ENCODE measurements at regions not wholly inside any gene's neighbourhood (a gene's known extent, or its start where the extent isn't known, plus 50 kb on each side); places are given as distances from the start of the nearest gene placed in this dataset.

- no peaks in the 10 kb centered on the region for H3K4me1 ChIP-seq
- intact Hi-C loops (cut with DNase I): no loop called here
- no peak overlapping the region for H3K4me3 ChIP-seq
- H3K27ac ChIP-seq: no peak overlapping the region
- DNase-seq (no peak), ATAC-seq (no peak)
- H3K36me3 ChIP-seq: no peaks in the 10 kb centered on the region
- no peaks in the 10 kb centered on the region for H3K9me3 ChIP-seq
- TF ChIP-seq POLR2A (IDR thresholded peaks at IDR 0.05) (no peak), CTCF (IDR thresholded peaks at IDR 0.05) (no peak)
- no peaks in the 10 kb centered on the region for H3K27me3 ChIP-seq
Measured at GRCh38 chr5:62066761-62067277, 239.2 kb upstream of the KIF2A start.

- no peaks in the 10 kb centered on the region for H3K4me1 ChIP-seq
- H3K36me3 ChIP-seq: no peaks in the 10 kb centered on the region
- intact Hi-C loops (cut with DNase I): no loop called here
- DNase-seq (no peak), ATAC-seq (no peak)
- 35% methylated on average over 3 of the region's 3 CpGs for WGBS (ENCODE audit: insufficient coverage, low coverage, low lambda C conversion rate, missing lambda C conversion rate)
- TF ChIP-seq POLR2A (IDR thresholded peaks at IDR 0.05) (no peak), CTCF (IDR thresholded peaks at IDR 0.05) (no peak)
- H3K27ac ChIP-seq: no peak overlapping the region
- no peaks in the 10 kb centered on the region for H3K9me3 ChIP-seq
- no peak overlapping the region for H3K4me3 ChIP-seq
- no peaks in the 10 kb centered on the region for H3K27me3 ChIP-seq
Measured at GRCh38 chr5:62068554-62068953, 237.5 kb upstream of the KIF2A start.

- Histone ChIP-seq H3K27ac (no peak overlapping the region), H3K4me3 (no peak overlapping the region), H3K27me3 (no peaks in the 10 kb centered on the region), H3K36me3 (no peaks in the 10 kb centered on the region), H3K4me1 (no peaks in the 10 kb centered on the region), H3K9me3 (no peaks in the 10 kb centered on the region)
- whole genome bisulfite sequencing (ENCODE audit: insufficient coverage, low coverage, low lambda C conversion rate, missing lambda C conversion rate): 100% methylated on average over 2 of the region's 4 CpGs
- ATAC-seq (no peak), DNase-seq (no peak)
- no peak for TF ChIP-seq CTCF (IDR thresholded peaks at IDR 0.05)
- no peak for TF ChIP-seq POLR2A (IDR thresholded peaks at IDR 0.05)
- intact Hi-C loops (cut with DNase I): no loop called here
Measured at GRCh38 chr5:62077387-62077786, 228.6 kb upstream of the KIF2A start.

GRCh38 chr5:62077823-62078550, 228.0 kb upstream of the KIF2A start:
- H3K9me3 ChIP-seq: no peaks in the 10 kb centered on the region
- DNase-seq: no peak
- H3K27me3 ChIP-seq: no peaks in the 10 kb centered on the region
- 60% methylated on average over 8 of the region's 9 CpGs for WGBS (ENCODE audit: insufficient coverage, low coverage, low lambda C conversion rate, missing lambda C conversion rate)
- intact Hi-C loops (cut with DNase I): no loop called here
- no peak overlapping the region for H3K27ac ChIP-seq
- H3K4me3 ChIP-seq: no peak overlapping the region
- no peak for TF ChIP-seq POLR2A (IDR thresholded peaks at IDR 0.05)
- no peak for TF ChIP-seq CTCF (IDR thresholded peaks at IDR 0.05)
- H3K36me3 ChIP-seq: no peaks in the 10 kb centered on the region
- no peaks in the 10 kb centered on the region for H3K4me1 ChIP-seq
- no peak for ATAC-seq
